Osteoblast (primary cell): ENCODE measurements at regions not wholly inside any gene's neighbourhood (a gene's known extent, or its start where the extent isn't known, plus 50 kb on each side); places are given as distances from the start of the nearest gene placed in this dataset.
"Not testable (repeated sequence)": the region's sequence is repeated elsewhere in the genome, so short reads cannot be mapped to it uniquely, and the experiment has no call there.

Experiments
- DNase-seq: peaks from one replicate; pipeline ENCODE4 v3.0.0; 2011; ENCODE audit warnings: low spot score, mixed read lengths; ENCODE audit not compliant: insufficient read length; ENCODE audit errors: missing footprints
- H2AFZ ChIP-seq: 2 replicates; pipeline ENCODE4 v1.6.0; 2011; ENCODE audit warnings: mild to moderate bottlenecking, low read length
- H3K27ac ChIP-seq: 2 replicates; pipeline ENCODE4 v1.5.1; 2011; ENCODE audit warnings: mild to moderate bottlenecking, low read depth, low read length, moderate library complexity
- H3K27me3 ChIP-seq: 2 replicates; pipeline ENCODE4 v1.6.0; 2012; ENCODE audit warnings: mild to moderate bottlenecking, control low read depth, inconsistent platforms, low read length, moderate library complexity; ENCODE audit not compliant: insufficient read depth
- H3K36me3 ChIP-seq: 2 replicates; pipeline ENCODE4 v1.5.1; 2011; ENCODE audit warnings: mild to moderate bottlenecking, low read length, control low read depth, moderate library complexity; ENCODE audit not compliant: insufficient read depth
- H3K4me1 ChIP-seq: 2 replicates; pipeline ENCODE4 v1.5.1; 2011; ENCODE audit warnings: mild to moderate bottlenecking, low read length, control low read depth, moderate library complexity; ENCODE audit not compliant: insufficient read depth
- H3K4me2 ChIP-seq: 2 replicates; pipeline ENCODE4 v1.6.0; 2011; ENCODE audit warnings: mild to moderate bottlenecking, low read length; ENCODE audit not compliant: insufficient read depth
- H3K4me3 ChIP-seq: fragments of 200-600 bp; sonication (generic); 3 replicates; pipeline ENCODE4 v1.5.1; 2012; ENCODE audit warnings: mild to moderate bottlenecking, low read length, inconsistent platforms; ENCODE audit not compliant: insufficient read depth
- H3K79me2 ChIP-seq: 2 replicates; pipeline ENCODE4 v1.6.0; 2012; ENCODE audit warnings: mild to moderate bottlenecking, low read length, control low read depth, inconsistent platforms; ENCODE audit not compliant: insufficient read depth
- H3K9me3 ChIP-seq: 2 replicates; pipeline ENCODE4 v1.5.1; 2011; ENCODE audit warnings: low read depth, low read length, control low read depth
- H4K20me1 ChIP-seq: 2 replicates; pipeline ENCODE4 v1.6.0; 2012; ENCODE audit warnings: mild to moderate bottlenecking, low read length, control low read depth; ENCODE audit not compliant: insufficient read depth
- CTCF ChIP-seq: IDR thresholded peaks from 2 replicates; pipeline ENCODE4 v1.5.1; 2011; ENCODE audit warnings: mild to moderate bottlenecking, low read depth, low read length, moderate library complexity; ENCODE audit errors: extremely low read depth

GRCh38 chr11:69874984-69875624 is 55.9 kb upstream of the FGF3 start:
- peaks cover 3% of the 10 kb centered on the region for H3K9me3 ChIP-seq
- no peak for TF ChIP-seq CTCF
- H3K4me2 ChIP-seq: no peak overlapping the region
- no peaks in the 10 kb centered on the region for H3K36me3 ChIP-seq
- H2AFZ ChIP-seq: no peak overlapping the region
- no peaks in the 10 kb centered on the region for H3K4me1 ChIP-seq
- no peak overlapping the region for H3K4me3 ChIP-seq
- no peak for DNase-seq
- no peak overlapping the region for H3K27ac ChIP-seq
- no peaks in the 10 kb centered on the region for H4K20me1 ChIP-seq
- H3K27me3 ChIP-seq: peaks cover 38% of the 10 kb centered on the region
- H3K79me2 ChIP-seq: no peaks in the 10 kb centered on the region

- peaks cover 43% of the 10 kb centered on the region for H3K27me3 ChIP-seq
- no peak overlapping the region for H3K4me2 ChIP-seq
- H2AFZ ChIP-seq: no peak overlapping the region
- no peak for TF ChIP-seq CTCF
- no peak overlapping the region for H3K4me3 ChIP-seq
- no peaks in the 10 kb centered on the region for H3K4me1 ChIP-seq
- peaks cover 3% of the 10 kb centered on the region for H3K9me3 ChIP-seq
- H3K79me2 ChIP-seq: no peaks in the 10 kb centered on the region
- no peak for DNase-seq
- H3K27ac ChIP-seq: no peak overlapping the region
- no peaks in the 10 kb centered on the region for H4K20me1 ChIP-seq
- no peaks in the 10 kb centered on the region for H3K36me3 ChIP-seq
Observed at GRCh38 chr11:69876013-69876412, 56.8 kb upstream of the FGF3 start.

- TF ChIP-seq CTCF: no peak
- Histone ChIP-seq H3K4me1 (no peaks in the 10 kb centered on the region), H3K9me3 (peaks cover 3% of the 10 kb centered on the region), H3K36me3 (no peaks in the 10 kb centered on the region), H4K20me1 (no peaks in the 10 kb centered on the region), H3K4me3 (no peak overlapping the region), H3K79me2 (no peaks in the 10 kb centered on the region), H2AFZ (no peak overlapping the region), H3K4me2 (no peak overlapping the region), H3K27me3 (peaks cover 43% of the 10 kb centered on the region), H3K27ac (no peak overlapping the region)
- DNase-seq: no peak
Observed at GRCh38 chr11:69877235-69877634, 58.0 kb upstream of the FGF3 start.

- not testable (repeated sequence) for H3K4me2 ChIP-seq, H3K9me3 ChIP-seq, H3K36me3 ChIP-seq, H3K4me3 ChIP-seq, H3K27ac ChIP-seq, H2AFZ ChIP-seq, DNase-seq, H3K79me2 ChIP-seq, H3K4me1 ChIP-seq, H4K20me1 ChIP-seq
- peaks cover 43% of the 10 kb centered on the region for H3K27me3 ChIP-seq
Observed at GRCh38 chr11:69877704-69878103, 58.5 kb upstream of the FGF3 start.
